GM20000 (cell line): ENCODE measurements at regions not wholly inside any gene's neighbourhood (a gene's known extent, or its start where the extent isn't known, plus 50 kb on each side); places are given as distances from the start of the nearest gene placed in this dataset.

Experiments used
- DNase-seq: peaks from one replicate; pipeline ENCODE4 v3.0.0; 2012; ENCODE audit warnings: low spot score
- TF ChIP-seq, protein P1 (sequence below): IDR thresholded peaks from 2 replicates; pipeline ENCODE4 v1.5.1; 2012; ENCODE audit warnings: mild to moderate bottlenecking, control low read depth; ENCODE audit errors: extremely low read depth, missing control alignments

- TF ChIP-seq, protein P1, sequence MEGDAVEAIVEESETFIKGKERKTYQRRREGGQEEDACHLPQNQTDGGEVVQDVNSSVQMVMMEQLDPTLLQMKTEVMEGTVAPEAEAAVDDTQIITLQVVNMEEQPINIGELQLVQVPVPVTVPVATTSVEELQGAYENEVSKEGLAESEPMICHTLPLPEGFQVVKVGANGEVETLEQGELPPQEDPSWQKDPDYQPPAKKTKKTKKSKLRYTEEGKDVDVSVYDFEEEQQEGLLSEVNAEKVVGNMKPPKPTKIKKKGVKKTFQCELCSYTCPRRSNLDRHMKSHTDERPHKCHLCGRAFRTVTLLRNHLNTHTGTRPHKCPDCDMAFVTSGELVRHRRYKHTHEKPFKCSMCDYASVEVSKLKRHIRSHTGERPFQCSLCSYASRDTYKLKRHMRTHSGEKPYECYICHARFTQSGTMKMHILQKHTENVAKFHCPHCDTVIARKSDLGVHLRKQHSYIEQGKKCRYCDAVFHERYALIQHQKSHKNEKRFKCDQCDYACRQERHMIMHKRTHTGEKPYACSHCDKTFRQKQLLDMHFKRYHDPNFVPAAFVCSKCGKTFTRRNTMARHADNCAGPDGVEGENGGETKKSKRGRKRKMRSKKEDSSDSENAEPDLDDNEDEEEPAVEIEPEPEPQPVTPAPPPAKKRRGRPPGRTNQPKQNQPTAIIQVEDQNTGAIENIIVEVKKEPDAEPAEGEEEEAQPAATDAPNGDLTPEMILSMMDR, result no peak
- DNase-seq, result no peak
Observed at GRCh38 chr6:74280130-74280692, 584.2 kb downstream of the CD109 start.

GRCh38 chr6:74277777-74278186 is 581.8 kb downstream of the CD109 start:
- DNase-seq, result no peak
- TF ChIP-seq, protein P1, result no peak

GRCh38 chr6:74273541-74273940 is 577.5 kb downstream of the CD109 start:
- DNase-seq, result no peak
- TF ChIP-seq, protein P1, result no peak

GRCh38 chr6:74269600-74269858 is 573.5 kb downstream of the CD109 start:
- TF ChIP-seq, protein P1, result no peak
- no peak for DNase-seq

GRCh38 chr6:74268815-74269599 is 573.0 kb downstream of the CD109 start:
- no peak for DNase-seq
- TF ChIP-seq, protein P1, result no peak

- no peak for DNase-seq
- TF ChIP-seq, protein P1, result no peak
Observed at GRCh38 chr6:74259981-74260380, 564.0 kb downstream of the CD109 start.

GRCh38 chr6:74256781-74257180 is 560.8 kb downstream of the CD109 start:
- no peak for DNase-seq
- TF ChIP-seq, protein P1, result no peak
